ENCODE measurements at regions not wholly inside any gene's neighbourhood (a gene's known extent, or its start where the extent isn't known, plus 50 kb on each side); places are given as distances from the start of the nearest gene placed in this dataset.

DNA sequence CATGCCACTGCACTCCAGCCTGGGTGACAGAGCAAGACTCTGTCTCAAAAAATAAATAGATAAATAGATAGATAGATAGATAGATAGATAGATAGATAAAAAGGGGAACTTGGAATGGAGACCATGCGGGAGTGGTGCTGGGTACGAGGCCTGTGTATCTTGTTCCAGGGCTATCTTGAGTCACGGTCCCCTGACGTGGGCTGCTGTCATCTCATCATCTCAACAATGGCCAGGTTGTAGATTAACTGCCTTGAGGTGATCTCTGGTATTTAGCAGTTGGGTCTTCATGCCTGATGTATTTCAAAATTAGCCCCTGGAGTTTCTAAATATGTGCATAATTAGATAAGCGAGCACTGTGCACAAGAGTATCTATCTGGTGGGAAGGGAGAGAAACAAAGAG lies 212.1 kb downstream of the CDRT15L2 start:
- intact Hi-C loops (cut with micrococcal nuclease; ENCODE audit: unreplicated experiment) (no loop called here), in situ Hi-C loops (cut with MboI) (no loop called here)
- DNase-seq (ENCODE audit: low read depth, low spot score) (no peak), FAIRE-seq (no peak), ATAC-seq (no peak)
- ChIA-PET POLR2A (no interaction called here), RAD21 (ENCODE audit: unreplicated experiment) (no interaction called here), SMC1A (ENCODE audit: uncharacterized antibody, unreplicated experiment) (no interaction called here), CTCF (interaction anchor here (1.0 kb wide), 1 partner anchor 10 kb away, joined by 3 read pairs; no protein-coding TSS in a partner anchor)
- no peak overlapping the region for H2AFZ ChIP-seq (ENCODE audit: control insufficient read depth, low read depth, low read length)
- H3K9me3 ChIP-seq (replicated peaks; ENCODE audit: control insufficient read depth, insufficient read depth, low read length), result no peaks in the 10 kb centered on the region
- no peaks in the 10 kb centered on the region for H3K27me3 ChIP-seq (replicated peaks in 1 of 2; ENCODE audit: control insufficient read depth in 2 of 2, insufficient read depth in 2 of 2, low read length in 1 of 2)
- H3K4me3 ChIP-seq, result no peak overlapping the region
- H3K4me2 ChIP-seq (ENCODE audit: control insufficient read depth, insufficient read depth), result no peak overlapping the region
- 41% methylated on average over 5 of the region's 5 CpGs for WGBS (ENCODE audit: insufficient coverage, insufficient replicate concordance, low lambda C conversion rate, missing lambda C conversion rate)
- TF ChIP-seq, protein P1, sequence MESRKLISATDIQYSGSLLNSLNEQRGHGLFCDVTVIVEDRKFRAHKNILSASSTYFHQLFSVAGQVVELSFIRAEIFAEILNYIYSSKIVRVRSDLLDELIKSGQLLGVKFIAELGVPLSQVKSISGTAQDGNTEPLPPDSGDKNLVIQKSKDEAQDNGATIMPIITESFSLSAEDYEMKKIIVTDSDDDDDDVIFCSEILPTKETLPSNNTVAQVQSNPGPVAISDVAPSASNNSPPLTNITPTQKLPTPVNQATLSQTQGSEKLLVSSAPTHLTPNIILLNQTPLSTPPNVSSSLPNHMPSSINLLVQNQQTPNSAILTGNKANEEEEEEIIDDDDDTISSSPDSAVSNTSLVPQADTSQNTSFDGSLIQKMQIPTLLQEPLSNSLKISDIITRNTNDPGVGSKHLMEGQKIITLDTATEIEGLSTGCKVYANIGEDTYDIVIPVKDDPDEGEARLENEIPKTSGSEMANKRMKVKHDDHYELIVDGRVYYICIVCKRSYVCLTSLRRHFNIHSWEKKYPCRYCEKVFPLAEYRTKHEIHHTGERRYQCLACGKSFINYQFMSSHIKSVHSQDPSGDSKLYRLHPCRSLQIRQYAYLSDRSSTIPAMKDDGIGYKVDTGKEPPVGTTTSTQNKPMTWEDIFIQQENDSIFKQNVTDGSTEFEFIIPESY (IDR thresholded peaks at IDR 0.05), result no peak
- no peak for TF ChIP-seq RB1 (IDR thresholded peaks at IDR 0.05; ENCODE audit: borderline replicate concordance)
- TF ChIP-seq, protein P2, sequence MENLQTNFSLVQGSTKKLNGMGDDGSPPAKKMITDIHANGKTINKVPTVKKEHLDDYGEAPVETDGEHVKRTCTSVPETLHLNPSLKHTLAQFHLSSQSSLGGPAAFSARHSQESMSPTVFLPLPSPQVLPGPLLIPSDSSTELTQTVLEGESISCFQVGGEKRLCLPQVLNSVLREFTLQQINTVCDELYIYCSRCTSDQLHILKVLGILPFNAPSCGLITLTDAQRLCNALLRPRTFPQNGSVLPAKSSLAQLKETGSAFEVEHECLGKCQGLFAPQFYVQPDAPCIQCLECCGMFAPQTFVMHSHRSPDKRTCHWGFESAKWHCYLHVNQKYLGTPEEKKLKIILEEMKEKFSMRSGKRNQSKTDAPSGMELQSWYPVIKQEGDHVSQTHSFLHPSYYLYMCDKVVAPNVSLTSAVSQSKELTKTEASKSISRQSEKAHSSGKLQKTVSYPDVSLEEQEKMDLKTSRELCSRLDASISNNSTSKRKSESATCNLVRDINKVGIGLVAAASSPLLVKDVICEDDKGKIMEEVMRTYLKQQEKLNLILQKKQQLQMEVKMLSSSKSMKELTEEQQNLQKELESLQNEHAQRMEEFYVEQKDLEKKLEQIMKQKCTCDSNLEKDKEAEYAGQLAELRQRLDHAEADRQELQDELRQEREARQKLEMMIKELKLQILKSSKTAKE (IDR thresholded peaks at IDR 0.05; ENCODE audit: low read depth, poor library complexity, severe bottlenecking), result no peak
- TF ChIP-seq, protein P3, sequence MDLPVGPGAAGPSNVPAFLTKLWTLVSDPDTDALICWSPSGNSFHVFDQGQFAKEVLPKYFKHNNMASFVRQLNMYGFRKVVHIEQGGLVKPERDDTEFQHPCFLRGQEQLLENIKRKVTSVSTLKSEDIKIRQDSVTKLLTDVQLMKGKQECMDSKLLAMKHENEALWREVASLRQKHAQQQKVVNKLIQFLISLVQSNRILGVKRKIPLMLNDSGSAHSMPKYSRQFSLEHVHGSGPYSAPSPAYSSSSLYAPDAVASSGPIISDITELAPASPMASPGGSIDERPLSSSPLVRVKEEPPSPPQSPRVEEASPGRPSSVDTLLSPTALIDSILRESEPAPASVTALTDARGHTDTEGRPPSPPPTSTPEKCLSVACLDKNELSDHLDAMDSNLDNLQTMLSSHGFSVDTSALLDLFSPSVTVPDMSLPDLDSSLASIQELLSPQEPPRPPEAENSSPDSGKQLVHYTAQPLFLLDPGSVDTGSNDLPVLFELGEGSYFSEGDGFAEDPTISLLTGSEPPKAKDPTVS (IDR thresholded peaks at IDR 0.05; ENCODE audit: low read depth, low read length), result no peak
- TF ChIP-seq TBL1XR1 (IDR thresholded peaks at IDR 0.05; ENCODE audit: low read depth, low read length), result no peak
- TF ChIP-seq POLR2AphosphoS2 (IDR thresholded peaks at IDR 0.05; ENCODE audit: low read depth, low read length), result no peak
- TF ChIP-seq NFIC (IDR thresholded peaks at IDR 0.05; ENCODE audit: low read depth, low read length), result no peak
- H3K79me2 ChIP-seq (ENCODE audit: control insufficient read depth, insufficient read depth, low read length), result no peaks in the 10 kb centered on the region
- H3K27ac ChIP-seq (ENCODE audit: control insufficient read depth, insufficient read depth), result no peak overlapping the region
- no peaks in the 10 kb centered on the region for H3K36me3 ChIP-seq (ENCODE audit: control insufficient read depth in 2 of 2, insufficient read depth in 2 of 2, low read length in 1 of 2)
- no peaks in the 10 kb centered on the region for H4K20me1 ChIP-seq (ENCODE audit: control insufficient read depth, insufficient read depth)
- no peaks in the 10 kb centered on the region for H3K4me1 ChIP-seq (ENCODE audit: control insufficient read depth, insufficient read depth, low read length)
- H3K9ac ChIP-seq (ENCODE audit: control insufficient read depth, insufficient read depth, low read length), result no peak overlapping the region
- BruUV-seq (replicated peaks), result no TSS peak

Measured in GM12878 (cell line).